GM21619 (cell line): ENCODE measurements at regions not wholly inside any gene's neighbourhood (a gene's known extent, or its start where the extent isn't known, plus 50 kb on each side); places are given as distances from the start of the nearest gene placed in this dataset.

Experiments used
- ATAC-seq: cut with Tn5 transposase; IDR thresholded peaks from one replicate; pipeline ENCODE4 v1.9.1; 2021; ENCODE audit not compliant: unreplicated experiment

DNA sequence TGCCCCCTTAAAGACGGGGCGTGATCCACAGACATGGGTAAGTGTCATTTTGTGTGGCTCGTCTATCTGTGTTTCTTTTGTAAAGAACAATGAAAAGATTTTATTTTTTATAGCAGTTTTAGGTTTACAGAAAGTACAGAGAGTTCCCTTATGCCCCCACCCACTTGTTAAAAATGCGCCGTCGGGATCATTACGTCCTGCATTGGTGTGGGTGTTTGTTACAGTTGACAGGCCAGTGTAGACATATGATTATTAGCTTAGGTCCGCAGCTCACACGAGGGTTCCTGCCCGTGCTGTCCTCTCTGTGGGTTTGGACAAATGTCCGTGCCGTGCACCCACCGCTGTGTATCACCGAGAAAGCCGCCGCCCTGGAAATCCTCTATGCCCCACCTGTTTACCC is 50.5 kb downstream of the RGS12 start:
- ATAC-seq: no peak

DNA sequence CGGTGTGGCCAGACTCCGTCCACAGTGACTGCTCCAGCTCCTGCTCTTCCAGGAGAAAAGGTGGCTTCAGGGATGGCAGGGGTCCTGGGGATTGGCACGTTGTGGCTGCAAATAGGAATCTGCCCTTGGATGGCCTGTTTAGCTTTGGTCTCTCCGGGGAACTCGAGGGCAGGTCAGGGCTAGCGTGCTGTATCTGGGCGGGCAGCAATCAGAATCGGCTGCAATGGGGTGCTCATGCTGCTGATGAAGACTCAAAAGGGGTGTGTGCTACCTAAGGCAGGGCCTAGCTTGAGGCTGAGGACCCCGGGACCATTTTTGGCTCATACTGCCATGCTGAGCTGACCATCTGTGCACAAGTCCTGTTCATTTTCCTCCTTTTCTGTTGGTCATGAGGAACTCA is 51.3 kb downstream of the RGS12 start:
- no peak for ATAC-seq

DNA sequence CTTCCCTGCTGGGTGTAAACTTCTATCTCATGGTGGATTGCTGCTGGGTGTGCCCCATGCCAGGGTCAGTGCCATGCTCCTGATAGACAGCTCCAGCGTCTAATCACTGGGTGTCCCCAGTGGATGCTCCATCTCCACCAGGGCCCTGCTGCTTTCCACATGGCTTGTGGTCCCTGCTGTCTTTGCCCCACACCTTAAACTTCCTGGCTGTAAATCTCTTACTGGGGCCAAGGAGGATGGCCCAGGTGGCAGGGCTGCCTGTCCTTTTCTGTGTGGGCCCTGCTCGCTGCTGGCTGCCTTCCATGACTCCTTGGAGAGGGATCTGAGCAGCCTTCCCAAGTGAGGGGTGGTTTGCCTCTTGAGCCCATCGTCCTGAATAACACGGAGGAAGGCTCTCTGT is 51.8 kb downstream of the RGS12 start:
- ATAC-seq: no peak

GRCh38 chr4:3345384-3345783 is 52.6 kb downstream of the RGS12 start:
- no peak for ATAC-seq

GRCh38 chr4:3346146-3346545 is 53.3 kb downstream of the RGS12 start:
- peak; percentile 58 for ATAC-seq

DNA sequence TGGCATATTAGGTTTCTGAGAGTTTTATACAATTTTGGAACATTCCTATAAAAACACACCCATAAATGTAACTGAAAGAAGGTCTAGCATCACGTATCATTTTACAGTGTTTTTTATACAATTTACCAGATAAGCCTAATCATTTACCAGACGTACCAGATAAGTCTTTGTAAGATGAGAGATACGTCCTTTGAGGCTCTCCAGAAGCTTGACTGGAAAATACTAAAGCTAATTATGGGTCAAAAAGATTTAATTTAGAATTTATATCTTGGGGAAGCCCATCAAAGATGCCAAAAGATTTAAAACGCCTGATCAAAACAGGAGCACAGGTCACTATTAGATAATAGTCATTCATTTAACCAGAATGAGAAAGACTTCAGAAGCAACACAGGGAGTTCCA is 55.0 kb downstream of the RGS12 start:
- ATAC-seq: no peak

GRCh38 chr4:3348621-3349020 is 55.8 kb downstream of the RGS12 start:
- ATAC-seq: no peak

DNA sequence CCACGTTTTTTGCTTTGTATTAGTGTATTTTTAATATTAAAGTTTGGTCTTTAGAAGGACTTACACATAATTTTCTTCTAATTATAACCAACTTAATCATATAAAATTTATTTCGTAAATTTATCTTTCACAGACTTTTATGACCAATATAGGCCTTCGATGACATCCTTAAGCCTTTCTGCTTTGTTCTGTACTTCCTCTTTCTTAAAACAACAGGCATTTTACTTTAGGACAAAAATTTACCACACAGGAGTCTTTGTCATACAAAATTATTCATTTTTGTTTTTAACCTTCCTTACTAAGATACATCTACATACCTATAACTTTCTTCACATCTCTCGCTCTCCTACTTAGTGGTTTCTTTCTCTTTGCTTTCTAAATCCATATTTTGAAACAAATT is 56.3 kb downstream of the RGS12 start:
- no peak for ATAC-seq

DNA sequence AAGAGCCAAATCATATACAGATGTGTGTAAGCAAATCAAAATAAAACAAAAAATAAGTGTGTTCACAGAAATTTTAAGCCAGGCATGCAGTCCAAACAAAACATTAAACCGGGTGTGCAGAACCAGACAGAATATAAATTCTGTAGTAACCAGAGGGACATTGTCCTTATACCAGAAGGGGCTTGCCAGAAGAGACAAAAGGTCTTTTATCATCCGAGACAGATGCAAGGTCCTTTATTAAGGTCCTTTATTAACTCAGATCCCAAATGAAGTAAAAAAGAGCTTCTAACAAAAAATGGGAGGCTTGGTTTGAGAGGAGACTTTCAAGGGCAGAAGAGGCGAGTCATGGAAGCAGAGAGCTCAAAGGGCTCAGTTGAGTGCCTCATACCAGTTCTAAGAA is 59.2 kb downstream of the RGS12 start:
- ATAC-seq: no peak

GRCh38 chr4:3352505-3352904 is 59.7 kb downstream of the RGS12 start:
- ATAC-seq: no peak

DNA sequence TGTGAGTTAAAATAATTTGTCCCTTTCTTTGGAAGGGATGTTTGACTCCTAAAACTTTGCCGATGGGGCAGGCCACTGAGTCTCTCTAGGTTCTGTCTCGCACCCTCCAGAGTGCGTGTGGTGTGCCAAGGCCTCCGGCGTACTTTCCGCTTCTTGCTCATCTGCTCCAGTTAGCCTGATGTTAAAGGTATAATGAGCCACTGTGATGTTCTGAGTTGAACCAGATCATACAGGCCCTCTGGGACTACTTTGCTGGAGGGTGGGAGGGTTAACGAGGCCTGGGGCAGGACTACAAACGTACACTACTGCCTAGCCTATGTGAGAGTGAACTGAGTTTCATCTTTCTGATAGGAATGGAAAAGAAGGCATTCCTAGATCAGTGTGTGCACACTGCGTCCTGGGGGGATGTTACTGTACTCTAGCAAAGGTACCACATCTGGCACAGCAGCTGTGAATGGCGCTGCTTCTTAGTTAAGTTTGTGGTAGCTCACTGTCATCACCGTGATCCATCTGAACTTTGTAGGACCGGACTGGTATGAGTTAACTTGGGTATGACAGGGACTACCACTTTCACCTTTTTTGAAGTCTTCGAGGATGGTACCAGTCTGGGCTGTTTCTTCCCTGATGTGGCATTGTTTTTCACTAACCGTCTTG is 60.2 kb downstream of the RGS12 start:
- no peak for ATAC-seq

DNA sequence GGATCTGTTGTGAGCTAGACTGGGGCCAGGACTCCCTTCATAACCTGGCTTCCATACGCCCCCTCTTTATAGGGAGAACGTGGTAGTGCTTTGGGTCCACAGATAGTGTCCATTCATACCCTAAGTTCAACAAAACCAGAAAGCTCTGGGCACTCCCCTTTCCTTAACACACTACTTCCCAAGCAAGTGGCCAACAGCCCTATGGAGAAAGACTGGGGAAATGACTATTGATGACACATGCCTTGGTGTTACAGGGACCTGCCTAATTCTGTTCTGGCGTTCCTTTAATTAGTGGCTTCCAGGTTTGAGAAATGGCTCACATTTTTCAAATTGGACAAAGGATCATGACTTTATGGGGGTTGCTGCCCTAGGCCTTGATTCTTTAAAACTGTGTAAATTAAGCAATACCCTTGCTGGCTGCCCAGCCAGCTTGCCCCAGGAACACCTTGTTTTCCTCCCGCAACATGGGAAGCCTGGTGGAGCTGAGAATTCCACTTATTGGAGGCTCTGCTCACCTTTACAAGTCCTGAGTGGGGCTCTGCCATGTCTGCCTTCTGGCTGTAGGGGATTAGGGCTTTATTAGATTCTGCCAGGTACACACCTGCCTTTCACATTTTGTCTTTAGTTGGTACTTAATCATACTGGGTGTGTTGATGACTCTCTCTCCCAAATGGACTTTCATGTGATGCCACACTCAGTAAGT is 61.1 kb downstream of the RGS12 start:
- ATAC-seq: no peak

- ATAC-seq: no peak
Observed at GRCh38 chr4:3354455-3354811, 61.6 kb downstream of the RGS12 start.

GRCh38 chr4:3355266-3355748 is 62.5 kb downstream of the RGS12 start:
- ATAC-seq: peak; percentile 84

- ATAC-seq: no peak
Observed at GRCh38 chr4:3358656-3359055, 65.8 kb downstream of the RGS12 start.

DNA sequence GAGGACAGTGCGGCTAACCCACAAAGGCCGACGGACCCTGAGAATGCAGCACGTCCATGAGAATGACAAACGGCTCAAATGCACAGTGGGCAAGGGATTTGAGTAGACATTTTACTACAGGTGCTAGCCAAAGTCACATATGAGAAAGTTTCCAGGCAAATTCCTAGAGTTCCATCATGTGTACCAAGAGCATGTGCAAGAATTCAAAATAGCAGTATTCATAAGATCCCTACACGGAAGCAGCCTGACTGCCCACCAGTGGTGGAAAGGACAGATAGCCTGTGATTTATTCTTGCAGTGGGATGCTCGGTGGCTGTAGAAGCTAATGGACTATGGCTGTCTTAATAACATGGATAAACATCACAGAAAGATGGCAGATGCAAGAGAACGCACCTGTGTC is 68.0 kb downstream of the RGS12 start:
- no peak for ATAC-seq

DNA sequence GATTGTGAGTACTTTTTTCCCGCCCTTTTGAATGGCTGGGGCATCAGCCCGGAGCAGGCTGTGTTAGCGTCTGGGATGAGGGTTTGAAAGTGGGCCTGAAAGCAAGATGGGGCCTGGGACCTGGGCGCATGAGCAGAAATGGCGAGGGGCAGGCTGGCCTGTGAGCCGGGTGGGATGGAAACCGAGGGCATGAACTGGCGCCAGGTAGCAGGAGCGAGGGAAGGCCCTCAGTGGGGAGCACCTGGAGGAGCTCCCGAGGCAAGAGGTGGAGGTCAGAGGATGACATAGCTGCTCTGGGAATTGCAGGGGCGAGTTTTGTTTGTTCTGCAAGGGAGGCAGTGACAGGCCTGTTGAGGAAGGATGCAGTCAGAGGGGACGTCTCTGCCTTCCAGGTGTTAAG is 68.6 kb downstream of the RGS12 start:
- no peak for ATAC-seq

GRCh38 chr4:3361896-3362295 is 69.1 kb downstream of the RGS12 start:
- no peak for ATAC-seq

DNA sequence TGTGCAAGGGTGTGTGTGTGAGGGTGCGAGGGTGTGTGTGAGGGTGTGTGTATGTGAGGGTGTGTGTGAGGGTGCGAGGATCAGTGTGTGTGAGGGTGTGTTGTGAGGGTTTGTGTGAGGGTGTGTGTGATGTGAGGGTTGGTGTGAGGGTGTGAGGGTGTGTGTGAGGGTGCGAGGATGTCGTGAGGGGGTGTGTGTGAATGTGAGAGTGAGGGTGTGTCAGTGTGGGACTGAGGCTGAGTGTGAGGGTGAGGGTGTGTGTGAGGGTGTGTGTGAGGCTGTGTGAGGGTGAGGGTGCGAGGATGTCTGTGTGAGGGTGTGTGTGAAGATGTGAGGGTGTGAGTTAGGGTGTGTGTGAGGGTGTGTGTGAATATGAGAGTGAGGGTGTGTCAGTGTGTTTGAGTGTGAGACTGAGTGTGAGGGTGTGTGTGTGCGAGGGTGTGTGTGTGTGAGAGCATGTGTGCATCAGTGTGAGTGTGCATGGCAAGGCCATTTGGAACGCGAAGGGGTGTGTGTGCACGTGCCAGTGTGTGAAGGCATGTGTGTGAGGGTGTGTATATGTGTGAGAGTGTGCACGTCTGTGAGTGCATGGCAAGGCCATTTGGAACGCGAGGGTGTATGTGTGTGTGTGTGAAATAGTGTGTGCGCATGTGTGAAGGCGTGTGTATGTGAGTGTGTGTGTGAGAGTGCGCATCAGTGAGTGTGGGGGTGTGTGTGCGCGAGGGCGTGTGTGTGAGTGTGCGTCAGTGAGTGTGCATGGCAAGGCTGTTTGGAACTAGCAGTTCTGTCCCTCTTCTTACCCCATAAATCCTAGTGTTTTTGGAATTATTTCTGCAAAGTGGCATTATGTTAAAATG is 69.8 kb downstream of the RGS12 start:
- no peak for ATAC-seq

- no peak for ATAC-seq
Observed at GRCh38 chr4:3363411-3364141, 70.8 kb downstream of the RGS12 start.

- ATAC-seq: no peak
Observed at GRCh38 chr4:3364199-3364598, 71.4 kb downstream of the RGS12 start.
